HG03025 (cell line): ENCODE measurements at regions not wholly inside any gene's neighbourhood (a gene's known extent, or its start where the extent isn't known, plus 50 kb on each side); places are given as distances from the start of the nearest gene placed in this dataset.
"Not testable (repeated sequence)": the region's sequence is repeated elsewhere in the genome, so short reads cannot be mapped to it uniquely, and the experiment has no call there.

Experiments used
- ATAC-seq: cut with Tn5 transposase; IDR thresholded peaks from one replicate; pipeline ENCODE4 v1.9.1; 2021; ENCODE audit warnings: mild to moderate bottlenecking, moderate library complexity; ENCODE audit not compliant: unreplicated experiment, low FRiP score

DNA sequence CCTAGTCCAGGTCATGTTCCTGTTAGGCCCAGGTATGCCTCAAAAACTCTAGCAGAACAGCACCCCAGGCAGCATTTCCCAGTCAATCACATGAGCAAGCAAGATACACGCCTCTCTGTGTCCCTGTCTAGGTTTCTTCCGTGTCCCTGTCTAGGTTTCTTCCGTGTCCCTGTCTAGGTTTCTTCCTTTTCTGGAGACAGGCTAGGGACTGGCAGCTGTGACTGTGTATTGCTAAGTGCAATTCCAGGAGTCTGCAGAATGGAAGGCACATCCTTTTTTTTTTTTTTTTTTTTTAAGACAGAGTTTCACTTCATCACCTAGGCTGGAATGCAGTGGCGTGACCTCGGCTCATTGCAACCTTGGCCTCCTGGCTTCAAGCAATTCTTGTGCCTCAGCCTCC lies 77.6 kb downstream of the SETD4 start:
- no peak for ATAC-seq

DNA sequence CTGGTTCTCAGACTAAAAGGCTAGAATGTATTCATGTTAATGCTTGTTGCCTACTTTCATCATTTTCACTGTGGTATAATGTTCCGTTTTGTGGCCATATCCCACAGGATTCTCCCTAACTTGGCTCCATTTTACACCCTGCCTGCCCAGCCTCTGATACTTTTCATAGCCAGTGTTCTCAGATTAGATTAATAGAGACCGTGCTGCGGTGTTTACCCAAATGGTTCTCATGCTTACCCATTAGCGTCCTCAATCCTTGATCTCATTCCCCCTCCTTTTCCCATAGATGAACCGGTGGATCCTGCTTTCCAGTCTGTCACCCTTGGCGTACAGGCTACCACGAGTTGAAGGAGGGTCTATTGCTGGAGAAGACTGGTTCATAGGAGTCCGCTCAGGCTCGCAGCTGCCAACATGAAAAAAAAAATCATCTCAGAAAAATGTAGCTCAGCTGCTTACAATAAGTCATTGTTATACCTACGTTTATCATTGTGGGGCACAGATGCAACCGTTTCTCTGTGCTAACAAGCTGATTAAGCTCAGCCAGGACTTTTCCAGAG lies 78.7 kb downstream of the SETD4 start:
- ATAC-seq, result no peak

DNA sequence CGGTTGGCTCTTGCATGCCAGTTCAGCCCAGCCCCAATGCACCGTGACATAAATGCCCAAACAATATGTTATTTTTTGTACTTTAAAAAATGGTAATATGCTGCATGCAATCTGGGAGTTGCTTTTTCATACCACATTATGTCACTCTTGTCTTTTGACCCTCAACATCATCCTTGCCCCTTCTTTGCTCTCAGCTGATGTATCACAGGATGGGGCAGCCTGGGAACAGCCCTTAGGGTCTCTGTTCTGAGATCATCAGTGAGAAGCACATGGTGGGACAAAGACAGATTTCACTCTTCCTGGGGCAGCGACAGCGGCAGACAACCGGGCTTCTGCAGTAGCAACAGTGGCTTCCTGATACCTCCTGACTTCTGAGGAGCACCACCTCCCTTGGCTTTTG lies 79.5 kb downstream of the SETD4 start:
- ATAC-seq, result no peak

DNA sequence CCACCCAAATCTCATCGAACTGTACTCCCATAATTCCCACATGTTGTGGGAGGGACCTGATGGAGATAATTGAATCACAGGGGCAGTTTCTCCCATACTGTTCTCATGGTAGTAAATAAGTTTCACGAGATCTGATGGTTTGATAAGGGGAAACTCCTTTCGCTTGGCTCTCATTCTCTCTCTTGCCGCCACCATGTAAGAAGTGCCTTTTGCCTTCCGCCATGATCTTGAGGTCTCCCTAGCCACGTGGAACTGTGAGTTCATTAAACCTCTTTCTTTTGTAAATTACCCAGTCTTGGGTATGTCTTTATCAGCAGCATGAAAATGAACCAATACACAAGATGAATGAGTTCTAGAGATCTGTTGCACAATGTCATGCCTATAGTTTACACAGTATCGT lies 82.5 kb downstream of the SETD4 start:
- ATAC-seq, result not testable (repeated sequence)

DNA sequence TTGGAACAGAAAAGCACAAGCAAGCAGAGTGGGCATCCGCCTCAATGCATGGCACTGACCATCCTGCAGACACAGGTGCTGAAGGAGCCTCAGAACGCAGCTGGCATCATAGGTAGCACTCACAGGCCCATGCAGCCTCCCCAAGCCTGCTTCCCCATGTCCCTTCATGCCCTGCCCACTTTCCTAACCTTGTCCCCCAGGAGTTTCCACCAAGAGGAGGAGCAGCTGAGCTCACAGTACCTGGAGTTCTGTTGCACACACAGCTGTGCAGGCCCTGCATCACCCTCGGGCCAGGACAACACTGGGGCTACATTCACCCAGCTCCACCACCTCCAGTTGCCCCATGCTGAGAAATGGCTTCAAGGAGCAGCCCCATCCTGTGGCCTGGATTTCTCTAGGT lies 83.4 kb downstream of the SETD4 start:
- ATAC-seq, result no peak

DNA sequence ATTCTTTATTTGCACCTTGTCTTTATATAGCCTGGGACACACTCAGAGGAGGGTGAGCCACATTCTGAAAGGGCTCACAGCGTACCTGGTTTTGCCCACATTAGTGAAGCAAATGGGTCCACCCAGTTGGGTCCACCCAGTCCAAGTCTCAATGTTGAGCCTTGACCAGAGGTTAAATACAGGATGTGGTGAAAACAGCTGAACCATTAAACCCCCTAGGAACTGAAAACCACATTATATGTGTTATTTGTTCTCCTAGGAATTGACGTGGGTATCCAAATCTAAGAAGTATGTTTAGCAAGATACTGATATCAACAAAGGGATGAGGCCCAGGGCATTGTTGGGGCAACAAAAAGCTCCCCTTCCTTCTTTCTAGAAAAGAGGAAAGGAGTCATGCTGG lies 83.8 kb downstream of the SETD4 start:
- ATAC-seq, result no peak

DNA sequence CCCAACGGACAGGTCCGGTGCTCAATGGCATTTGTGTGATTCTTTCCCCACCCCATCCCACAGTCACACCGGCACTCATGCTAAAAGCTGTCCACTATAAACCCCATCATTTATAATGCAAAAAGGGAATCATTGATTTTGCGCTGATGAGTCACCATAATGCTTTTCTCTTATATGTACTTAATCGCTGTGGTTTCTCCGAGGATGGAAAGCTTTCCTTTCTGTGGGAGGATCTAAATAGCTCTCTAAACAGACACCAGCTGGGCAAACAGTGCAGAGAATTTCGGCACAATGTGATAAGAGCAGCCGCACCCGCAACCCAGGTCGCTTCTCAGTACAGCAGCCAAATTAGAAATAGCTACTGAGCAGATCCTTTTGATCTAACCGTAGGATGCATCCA lies 85.6 kb downstream of the SETD4 start:
- no peak for ATAC-seq

DNA sequence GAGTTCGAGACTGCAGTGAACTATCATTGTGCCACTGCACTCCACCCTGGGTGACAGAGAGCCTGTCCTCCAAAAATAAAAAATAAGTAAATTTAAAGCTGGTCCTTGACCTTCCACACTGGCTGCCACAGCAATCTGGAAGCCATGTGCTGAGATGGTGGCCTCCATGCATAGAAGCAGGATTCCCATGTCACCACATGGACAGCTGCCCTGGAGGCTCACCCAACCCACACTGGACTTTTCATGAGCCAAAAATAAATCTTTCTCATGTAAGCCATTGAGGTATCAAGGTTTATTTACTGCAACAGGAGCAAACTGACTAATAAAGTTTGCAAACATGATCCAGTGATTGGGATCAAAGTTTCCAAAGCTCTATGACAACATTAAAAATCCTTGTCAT lies 88.5 kb downstream of the SETD4 start:
- no peak for ATAC-seq

DNA sequence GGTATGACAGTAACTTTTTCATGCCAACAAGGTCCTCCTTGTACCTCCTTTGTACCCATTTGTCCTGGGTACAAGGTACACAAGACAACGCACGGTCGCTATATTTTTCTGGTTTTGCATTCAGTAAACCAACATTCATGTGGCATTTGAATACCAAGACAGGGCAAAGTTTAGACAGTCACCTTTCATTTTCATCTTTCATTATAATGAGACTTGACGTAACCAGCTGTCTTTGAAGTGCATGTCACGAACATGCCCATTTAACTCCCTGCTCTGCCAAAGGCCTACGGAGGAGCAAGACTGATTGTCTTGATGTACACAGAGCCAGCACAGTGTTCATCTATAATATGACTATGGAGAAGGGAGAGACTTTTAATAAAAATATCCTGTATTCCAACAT lies 91.0 kb downstream of the SETD4 start:
- no peak for ATAC-seq

DNA sequence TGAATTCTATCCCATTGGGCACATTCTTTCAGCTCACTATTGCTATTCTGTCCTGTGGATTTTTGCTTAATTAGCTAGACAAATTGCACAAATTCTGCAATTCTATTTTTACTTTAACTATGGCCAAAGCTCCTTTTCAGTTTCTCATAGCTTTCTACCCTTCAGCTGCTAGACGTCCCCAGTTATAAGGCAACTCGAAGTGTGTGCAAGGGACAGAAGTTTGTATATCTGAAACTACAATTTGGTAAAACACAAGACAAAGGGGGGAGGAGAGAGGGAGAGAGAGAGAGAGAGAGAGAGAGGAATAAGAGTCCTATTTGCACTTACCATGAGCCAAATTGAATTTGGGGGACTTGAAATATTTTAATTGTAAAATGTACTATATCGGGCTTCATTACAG lies 91.8 kb downstream of the SETD4 start:
- no peak for ATAC-seq

DNA sequence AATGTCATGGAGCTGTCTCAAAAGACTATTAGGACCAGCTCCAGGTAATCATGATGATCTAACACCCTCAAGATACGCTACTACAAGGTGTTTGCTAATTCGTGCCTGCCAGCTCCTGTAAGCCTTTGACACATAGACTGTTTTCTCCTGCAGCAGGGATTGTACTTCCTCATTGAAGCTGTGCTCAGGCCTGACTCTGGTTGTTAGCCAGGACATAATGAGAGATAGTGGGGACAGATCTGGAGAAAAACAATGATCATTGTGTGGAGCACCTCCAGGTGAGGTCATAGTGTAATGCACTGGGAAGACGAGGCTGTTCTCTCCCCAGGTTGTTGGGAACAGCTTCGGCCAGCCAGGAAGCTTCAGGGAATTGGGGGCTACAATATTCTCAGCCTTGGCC lies 94.6 kb downstream of the SETD4 start:
- ATAC-seq, result no peak

DNA sequence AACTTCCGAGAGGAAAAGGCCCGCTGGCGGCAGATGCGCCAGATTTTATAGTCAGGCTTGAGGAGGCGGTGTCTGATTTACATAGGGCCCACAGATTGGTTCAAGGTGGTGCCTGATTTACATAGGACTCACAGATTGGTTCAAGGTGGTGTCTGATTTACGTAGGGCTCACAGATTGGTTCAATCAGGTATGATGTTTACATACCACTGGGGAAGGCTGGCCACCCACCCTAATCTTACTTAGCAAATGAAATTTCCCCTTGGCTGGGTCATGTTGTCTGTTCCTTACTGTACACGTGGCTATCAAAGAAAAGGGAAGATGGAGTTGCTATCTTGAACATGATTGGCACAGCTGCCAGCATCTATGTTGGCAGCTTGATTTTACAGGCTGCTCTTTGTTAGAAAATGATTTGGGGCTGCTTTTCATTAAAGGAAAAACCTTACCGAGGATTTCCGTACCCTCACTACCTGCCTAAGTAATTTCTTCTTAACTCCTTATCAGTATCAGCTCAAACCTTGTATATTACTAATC lies 96.3 kb downstream of the SETD4 start:
- ATAC-seq, result no peak

DNA sequence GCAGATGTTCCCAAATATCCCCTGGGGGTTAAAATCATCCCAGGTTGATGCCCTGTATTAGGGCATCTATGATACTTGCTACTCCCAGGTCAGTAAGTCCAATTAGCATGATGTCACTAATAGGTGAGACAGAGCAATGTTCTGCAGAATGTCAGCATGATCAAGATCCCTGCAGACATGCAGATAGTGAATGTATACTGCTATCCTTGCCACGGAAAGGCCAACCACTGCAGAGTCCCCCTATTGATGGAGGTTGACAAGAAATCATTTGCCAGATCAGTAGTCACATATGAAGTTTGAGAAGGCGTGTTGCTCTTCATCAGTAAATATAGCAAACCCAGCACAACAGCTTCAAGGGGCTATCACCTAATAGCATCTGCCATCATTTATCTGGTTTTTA lies 97.4 kb downstream of the SETD4 start:
- no peak for ATAC-seq

DNA sequence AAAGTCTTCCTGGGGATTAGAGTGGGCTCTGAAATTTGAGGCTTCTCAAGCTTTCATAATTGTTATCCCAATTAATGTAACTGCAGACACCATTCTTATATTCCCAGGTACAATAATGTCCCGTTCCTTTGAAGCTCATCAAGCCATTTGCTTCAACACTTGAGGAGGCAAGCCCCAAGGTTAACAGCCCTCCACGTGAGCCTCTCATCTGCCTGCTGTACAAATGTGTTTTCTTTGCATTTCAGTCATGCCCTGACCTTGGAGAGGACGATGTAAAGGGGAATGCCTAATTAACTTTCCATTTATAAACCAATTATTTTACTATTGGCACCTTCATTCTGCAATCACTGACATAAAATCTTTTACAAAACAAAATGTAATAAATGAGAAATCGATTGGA lies 106.3 kb downstream of the SETD4 start:
- no peak for ATAC-seq

DNA sequence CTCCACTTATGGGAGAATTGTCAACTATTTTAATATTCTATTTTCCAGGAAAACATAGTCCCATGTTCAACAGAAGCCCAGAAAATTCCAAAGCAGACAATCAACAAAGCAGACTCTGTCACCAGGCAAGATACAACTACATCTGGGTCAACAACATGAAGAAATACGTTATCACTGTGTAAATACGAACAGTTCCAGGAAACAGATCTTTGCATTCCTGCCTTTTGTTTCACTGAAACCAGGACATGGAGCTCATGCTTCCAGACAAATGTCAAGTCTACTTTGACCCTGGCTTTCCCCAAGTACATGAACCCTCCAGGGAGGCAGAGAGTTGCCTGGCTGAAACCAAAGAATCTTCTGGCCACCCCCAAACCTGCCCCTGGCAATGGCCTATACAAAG lies 106.7 kb downstream of the SETD4 start:
- ATAC-seq, result no peak

DNA sequence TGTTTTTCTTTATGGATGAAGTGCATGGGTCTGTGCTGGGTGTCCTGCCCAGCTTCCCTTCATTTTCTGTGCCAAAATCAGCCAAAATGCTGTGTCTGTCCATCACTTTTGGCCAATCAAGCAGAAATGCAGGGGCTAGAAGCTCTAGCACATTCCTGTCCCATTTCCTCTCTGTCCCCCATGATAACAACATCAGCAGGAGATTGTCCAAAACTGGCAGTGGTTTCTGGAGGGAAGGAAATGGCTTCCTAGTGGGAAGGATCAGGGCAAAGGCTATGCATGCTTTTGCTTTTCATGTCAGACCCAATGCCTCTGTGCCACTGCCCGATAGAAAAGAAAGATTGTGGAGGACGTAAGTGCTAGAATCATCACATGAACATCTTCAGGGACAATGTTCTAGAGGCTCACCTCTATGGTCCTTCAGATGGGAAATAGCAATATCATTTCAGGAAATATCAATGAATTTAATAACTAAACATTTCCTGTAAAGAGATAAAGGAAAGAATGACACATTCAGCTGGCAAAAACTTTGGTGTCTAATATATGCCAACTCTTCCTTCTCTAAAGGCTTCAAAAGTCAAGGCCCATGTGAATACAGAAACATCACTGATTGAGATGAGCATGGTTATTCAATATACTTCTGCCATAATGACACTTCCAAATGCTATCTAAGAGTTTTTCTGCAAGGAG lies 107.5 kb downstream of the SETD4 start:
- no peak for ATAC-seq

DNA sequence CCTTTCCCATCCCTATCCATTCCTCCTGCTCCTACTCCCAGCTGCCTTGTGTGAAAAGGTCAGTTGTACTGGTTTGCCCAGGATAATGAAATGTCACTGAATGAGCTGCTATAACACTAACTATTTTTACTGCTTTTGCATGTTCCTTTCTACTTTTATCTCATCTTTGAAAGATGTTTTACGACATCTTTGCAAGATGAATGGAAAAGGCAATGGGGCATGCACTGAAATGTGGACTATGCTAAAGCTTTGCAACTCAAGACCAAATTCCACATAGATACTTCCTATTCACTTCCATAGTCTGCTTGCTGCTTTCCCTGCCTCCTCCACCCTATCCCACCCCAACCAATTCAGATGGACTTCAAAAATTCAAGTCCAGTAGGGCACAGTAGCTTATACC lies 111.3 kb downstream of the SETD4 start:
- ATAC-seq, result no peak

DNA sequence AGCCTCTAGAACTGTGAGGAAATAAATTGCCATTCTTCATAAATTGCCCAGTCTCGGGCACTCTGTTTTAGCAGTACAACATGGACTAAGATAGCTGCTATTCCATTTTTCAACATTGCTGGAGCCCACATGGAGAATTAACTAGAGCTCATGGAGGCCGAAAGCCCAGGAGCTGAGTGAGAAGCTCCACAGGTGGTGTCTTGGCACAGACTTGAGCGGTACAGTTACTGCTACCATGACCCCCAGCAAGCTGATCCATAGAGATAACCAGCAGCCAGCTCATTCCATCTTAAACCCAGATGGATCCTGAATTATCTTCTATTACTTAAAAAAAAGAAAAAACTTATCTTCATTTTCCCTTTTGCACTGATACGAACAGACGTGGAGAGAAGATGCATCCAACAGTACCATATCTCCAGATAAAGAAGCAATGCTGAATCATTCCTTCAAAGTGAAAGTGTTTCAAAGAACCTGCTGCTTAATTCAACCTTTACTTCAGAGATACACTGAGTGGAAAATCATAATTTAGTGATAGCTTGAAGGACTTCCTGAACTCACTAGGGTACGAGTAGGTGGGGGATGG lies 115.1 kb downstream of the SETD4 start:
- ATAC-seq, result no peak

DNA sequence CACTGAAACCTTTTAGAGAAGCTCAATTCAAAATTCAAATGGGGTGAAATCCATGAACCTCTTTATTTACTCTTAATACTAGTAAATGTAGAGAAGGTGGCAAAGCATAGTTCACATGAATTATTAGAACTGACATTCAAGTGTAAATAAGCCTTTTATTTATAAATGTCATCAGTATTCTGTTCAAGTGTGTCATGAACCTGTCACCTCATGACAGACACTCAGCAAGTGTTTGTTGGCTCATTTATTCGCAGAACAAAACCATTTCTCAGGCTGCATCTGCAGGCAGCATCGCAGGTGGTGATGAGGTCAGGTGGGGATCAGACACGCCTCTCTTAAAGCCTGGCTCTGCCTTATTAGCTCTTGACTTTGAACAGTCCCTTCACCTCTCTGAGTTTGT lies 116.6 kb downstream of the SETD4 start:
- ATAC-seq, result no peak

DNA sequence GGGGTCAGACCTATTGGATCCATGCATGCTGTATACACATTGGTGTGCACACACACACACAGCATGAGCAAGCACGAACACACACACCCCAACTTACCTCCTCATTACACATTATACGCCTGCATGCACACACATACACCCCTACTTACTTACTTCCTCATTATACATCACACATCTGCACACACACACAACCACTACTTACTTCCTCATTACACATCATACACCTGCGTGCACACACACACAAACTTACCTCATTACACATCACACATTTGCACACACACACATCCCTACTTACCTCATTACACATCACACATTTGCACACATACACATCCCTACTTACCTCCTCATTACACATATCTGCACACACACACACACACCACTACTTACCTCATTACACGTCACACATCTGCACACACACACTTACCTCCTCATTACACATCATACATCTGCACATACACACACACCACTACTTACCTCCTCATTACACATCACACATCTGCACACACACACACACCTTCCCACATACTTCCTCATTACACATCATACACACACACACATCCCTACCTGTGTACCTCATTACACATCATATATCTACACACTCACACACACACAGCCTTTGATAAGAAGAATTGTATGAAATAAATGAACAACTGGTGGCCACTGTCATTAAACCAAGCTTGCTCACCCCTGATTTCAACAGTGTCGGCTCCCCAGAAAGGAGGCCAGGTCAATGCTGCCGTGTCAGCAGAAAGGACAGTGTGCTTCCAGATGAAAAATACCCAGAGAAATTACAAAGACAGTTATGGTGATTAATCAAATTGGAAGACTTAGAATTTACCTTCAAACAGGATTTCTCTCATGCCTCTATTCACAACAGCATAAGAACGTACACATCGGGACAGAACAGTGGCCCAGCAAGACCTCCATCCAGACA lies 117.8 kb downstream of the SETD4 start:
- ATAC-seq, result no peak
